ENCODE measurements at regions not wholly inside any gene's neighbourhood (a gene's known extent, or its start where the extent isn't known, plus 50 kb on each side); places are given as distances from the start of the nearest gene placed in this dataset.
"Not testable (repeated sequence)": the region's sequence is repeated elsewhere in the genome, so short reads cannot be mapped to it uniquely, and the experiment has no call there.

DNA sequence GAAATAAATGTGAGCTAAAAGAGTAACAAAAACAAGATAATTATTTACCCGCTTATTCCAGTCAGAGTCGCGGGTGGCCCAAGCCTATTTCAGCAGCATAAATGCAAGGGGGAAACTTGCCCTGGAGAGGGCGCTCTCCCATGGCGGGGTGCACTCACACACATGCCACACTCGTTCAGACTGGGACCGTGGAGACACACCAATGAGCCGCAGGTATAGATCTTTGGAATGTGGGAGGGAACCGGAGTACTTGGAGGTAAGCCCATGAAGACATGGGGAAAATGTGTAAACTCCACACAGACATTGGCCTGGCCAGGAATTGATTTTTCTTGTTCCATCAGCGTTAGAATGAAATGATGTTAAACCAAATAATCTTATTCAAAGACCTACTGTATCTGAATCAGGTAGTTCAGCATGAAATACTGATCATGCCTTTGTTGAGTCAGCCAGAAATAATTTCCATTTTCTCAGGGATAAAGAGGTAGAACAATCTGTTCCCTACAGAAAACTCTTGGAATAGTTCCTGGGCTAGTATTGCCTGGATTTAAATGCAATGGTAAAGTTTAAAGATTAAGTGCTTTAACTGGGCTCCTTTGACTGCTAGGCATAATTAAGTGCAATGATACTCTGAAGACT lies 191.5 kb downstream of the MCHR2 start:
- no peak for DNase-seq (ENCODE audit: low spot score)

GRCh38 chr6:99808992-99809391 lies 185.0 kb downstream of the MCHR2 start:
- DNase-seq (ENCODE audit: low spot score): no peak

DNA sequence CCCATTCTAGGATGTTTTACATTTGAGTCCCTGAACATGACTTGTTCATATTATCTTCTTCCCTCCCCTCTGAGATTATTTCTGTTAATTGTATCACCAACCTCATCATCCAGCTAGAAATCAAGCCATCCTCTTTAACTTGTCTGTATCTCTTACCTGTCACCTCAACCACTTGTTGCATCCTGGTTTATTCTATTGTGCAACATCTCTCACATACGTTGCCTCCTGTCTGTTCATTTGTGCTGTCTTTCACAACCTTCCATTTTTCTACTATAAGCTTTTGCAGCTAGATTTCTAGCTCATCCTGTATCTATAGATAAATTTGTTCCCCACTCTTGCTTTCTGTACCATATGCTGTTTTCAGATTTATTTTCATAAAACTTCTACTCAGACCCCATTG lies 183.7 kb downstream of the MCHR2 start:
- DNase-seq (ENCODE audit: low spot score): no peak

- no peak for DNase-seq (ENCODE audit: low spot score)
These were observed 182.9 kb downstream of the MCHR2 start for GRCh38 chr6:99810942-99811620.

- no peak for DNase-seq (ENCODE audit: low spot score)
These were observed 182.4 kb downstream of the MCHR2 start for GRCh38 chr6:99811636-99812035.

DNA sequence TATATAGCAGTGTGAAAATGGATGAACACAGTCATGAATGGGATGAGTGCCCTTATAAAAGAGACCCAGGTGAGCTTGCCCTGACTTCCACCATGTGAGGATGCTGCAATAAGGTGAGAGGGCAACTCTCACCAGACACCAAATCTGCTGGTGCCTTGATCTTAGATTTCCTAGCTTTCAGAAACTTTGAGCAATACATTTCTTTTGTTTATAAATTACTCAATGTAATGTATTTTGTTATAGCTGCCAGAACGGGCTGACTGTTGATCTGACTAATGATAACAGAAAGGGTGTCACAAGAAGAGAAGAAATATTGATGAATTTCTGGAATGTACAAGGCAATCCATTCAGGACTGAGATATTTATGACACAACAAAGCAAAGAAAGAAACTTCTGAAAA lies 180.5 kb downstream of the MCHR2 start:
- DNase-seq (ENCODE audit: low spot score): no peak

GRCh38 chr6:99814230-99814928 lies 179.6 kb downstream of the MCHR2 start:
- no peak for DNase-seq (ENCODE audit: low spot score)

- no peak for DNase-seq (ENCODE audit: low spot score)
These were observed 177.2 kb downstream of the MCHR2 start for GRCh38 chr6:99816795-99817194.

DNA sequence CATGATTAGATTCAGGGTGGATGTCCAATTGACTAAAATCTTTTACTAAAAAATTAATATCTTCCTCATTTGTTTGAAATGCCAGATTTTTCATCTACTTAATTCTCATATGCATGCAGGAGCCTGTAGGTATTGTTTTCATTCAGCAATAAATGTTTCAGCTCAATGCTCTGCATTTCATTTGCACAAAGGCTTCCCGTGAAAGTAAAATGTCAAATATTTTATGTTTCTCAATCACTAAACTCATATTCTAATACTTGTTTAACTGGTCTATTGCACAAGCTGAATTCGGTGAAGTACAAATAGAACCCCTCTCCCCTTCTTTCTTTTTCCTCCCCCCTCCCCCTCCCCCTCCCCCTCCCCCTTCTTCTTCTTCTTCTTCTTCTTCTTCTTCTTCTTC lies 175.9 kb downstream of the MCHR2 start:
- no peak for DNase-seq (ENCODE audit: low spot score)

DNA sequence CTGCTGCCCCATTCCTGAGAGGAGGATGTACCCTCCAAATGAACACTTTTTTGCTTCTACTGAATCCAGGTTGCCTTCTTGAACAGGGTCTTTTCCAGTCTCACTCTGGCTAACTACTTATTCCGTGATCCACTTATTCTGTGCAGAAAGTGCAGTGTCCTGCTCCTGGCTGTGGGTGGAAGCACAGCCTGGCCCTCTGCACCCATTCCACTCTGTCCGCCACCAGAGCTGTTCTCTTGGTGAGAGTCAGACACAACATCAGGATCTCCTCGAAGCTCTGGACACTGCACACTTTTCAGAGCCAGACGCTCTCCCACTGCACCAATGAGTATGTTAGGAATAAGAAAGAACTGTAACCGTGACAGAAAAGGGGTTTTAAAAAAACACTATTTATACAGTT lies 174.2 kb downstream of the MCHR2 start:
- DNase-seq (ENCODE audit: low spot score): no peak

- DNase-seq (ENCODE audit: low spot score): no peak
These were observed 172.9 kb downstream of the MCHR2 start for GRCh38 chr6:99821164-99821563.

DNA sequence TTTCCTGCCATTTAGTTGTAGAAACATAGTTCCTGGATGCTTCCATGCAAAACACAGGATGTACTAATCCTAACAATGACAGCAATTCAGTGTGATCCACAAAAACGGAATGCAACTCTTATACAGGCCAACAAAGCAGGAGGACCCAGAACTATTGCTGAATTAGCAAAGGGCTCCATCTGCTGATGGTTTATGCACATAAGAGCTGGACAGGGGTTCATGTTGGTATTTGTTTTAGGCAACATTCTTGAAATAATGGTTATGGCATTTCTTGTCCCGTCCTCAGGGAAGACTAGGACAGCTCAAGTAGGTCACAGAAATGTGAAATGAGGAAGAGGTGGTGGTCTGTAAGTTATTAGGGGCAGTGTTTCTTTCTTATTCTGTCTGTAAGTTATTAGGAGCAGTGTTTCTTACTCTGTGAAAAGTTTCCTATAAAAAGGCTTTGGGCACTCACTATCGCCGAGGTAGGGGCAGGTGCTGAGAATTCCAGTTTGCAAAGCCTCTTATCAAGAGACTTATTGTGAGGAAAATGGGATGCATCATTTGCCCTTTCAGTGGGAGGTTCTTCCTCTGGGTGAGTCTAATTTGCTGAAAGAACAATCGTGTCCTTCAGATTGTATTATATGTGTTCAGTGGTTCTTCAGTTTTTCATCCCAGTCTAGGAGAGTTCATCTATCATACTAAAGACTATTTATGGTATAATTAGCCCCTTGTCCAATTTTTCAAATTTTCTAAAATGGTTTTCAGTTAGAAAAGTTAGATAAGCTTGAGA lies 171.1 kb downstream of the MCHR2 start:
- peak; percentile 72 for DNase-seq (ENCODE audit: low spot score)

GRCh38 chr6:99823513-99824235 lies 170.3 kb downstream of the MCHR2 start:
- DNase-seq (ENCODE audit: low spot score): not testable (repeated sequence)

DNA sequence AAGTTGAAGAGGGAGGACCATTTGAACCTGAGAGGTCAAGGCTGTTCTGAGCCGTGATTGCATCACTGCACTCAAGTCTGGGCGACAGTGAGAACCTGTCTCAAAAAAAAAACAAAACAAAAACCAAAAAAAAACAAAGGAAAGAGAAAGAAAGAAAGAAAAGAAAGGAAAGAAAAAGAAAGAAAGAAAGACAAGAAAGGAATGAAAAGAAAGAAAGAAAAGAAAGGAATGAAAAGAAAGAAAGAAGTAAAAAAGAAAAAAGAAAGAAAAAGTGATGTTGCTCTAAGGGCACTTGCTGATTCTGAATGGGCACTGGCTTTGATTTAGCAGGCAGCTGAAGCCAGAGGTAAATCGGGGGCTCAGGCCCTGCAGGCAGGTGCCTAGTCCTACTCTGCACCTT lies 161.0 kb downstream of the MCHR2 start:
- DNase-seq (ENCODE audit: low spot score): no peak

GRCh38 chr6:99836471-99836870 lies 157.6 kb downstream of the MCHR2 start:
- no peak for DNase-seq (ENCODE audit: low spot score)

- DNase-seq (ENCODE audit: low spot score): no peak
These were observed 155.4 kb downstream of the MCHR2 start for GRCh38 chr6:99838607-99839006.

DNA sequence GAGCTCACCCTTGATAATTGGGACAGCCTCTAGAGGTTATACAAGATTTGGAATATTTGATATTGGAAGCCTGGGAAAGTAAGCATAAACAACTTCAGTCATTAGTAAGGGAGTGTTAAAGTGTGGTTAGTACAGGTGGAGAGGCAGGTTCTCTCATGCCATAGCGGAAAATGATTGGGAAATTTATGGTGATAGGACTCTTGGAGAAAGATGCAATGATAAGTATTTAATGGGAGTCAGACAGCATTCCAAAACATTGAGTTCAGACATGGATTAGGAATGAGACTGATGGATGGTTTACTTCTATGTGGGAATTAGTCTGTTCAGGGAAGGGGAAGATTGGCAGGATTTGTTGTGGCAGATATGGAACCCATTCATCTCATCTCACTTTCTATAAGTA lies 152.7 kb downstream of the MCHR2 start:
- DNase-seq (ENCODE audit: low spot score): no peak

GRCh38 chr6:99846006-99846405 lies 148.0 kb downstream of the MCHR2 start:
- DNase-seq (ENCODE audit: low spot score): no peak

- DNase-seq (ENCODE audit: low spot score): no peak
These were observed 143.2 kb downstream of the MCHR2 start for GRCh38 chr6:99850841-99851240.

DNA sequence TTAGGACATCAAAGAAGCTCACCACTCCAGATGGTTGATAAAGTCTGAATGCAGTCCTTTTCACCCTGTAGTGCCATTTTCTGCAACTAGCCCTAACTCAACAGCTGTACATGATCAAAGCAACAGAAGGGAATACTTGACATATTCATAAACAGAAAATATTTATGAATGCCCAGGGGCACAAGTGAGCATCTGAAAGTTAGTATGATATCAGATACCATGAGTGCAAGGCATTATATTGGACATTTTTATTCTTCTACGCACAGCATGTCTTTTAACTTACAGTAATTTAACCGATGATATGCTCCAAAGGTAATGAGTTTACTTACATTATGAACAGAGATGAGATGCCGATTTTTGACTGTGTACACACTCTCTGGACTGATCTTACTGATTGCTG lies 142.0 kb downstream of the MCHR2 start:
- no peak for DNase-seq (ENCODE audit: low spot score)

GRCh38 chr6:99867026-99867425 lies 127.0 kb downstream of the MCHR2 start:
- DNase-seq (ENCODE audit: low spot score): no peak
